Dendritic cell treated with granulocyte-macrophage colony-stimulating factor and Interleukin-4, amounts not matched to agents 40 ng/mL and 50 ng/mL, for 4 days (primary cell): ENCODE measurements at regions not wholly inside any gene's neighbourhood (a gene's known extent, or its start where the extent isn't known, plus 50 kb on each side); places are given as distances from the start of the nearest gene placed in this dataset.

Source experiments
- H3K27ac Mint-ChIP-seq: one replicate; pipeline ENCODE4 v1.8.0; 2022; ENCODE audit warnings: mild to moderate bottlenecking, mixed read lengths
- H3K27me3 Mint-ChIP-seq: one replicate; pipeline ENCODE4 v1.8.0; 2022; ENCODE audit warnings: mild to moderate bottlenecking, mixed read lengths
- H3K36me3 Mint-ChIP-seq: one replicate; pipeline ENCODE4 v1.8.0; 2022; ENCODE audit warnings: low read depth, mixed read lengths
- H3K4me1 Mint-ChIP-seq: one replicate; pipeline ENCODE4 v1.8.0; 2022; ENCODE audit warnings: low read depth, mixed read lengths
- H3K4me3 Mint-ChIP-seq: one replicate; pipeline ENCODE4 v1.8.0; 2022; ENCODE audit warnings: mild to moderate bottlenecking, moderate library complexity, mixed read lengths
- H3K9me3 Mint-ChIP-seq: one replicate; pipeline ENCODE4 v1.8.0; 2022; ENCODE audit warnings: mixed read lengths
- intact Hi-C: fragments of 100-400 bp; cut with micrococcal nuclease; formaldehyde crosslinking; loops from one replicate; pipeline ENCODE4 v1.15.0; 2022

DNA sequence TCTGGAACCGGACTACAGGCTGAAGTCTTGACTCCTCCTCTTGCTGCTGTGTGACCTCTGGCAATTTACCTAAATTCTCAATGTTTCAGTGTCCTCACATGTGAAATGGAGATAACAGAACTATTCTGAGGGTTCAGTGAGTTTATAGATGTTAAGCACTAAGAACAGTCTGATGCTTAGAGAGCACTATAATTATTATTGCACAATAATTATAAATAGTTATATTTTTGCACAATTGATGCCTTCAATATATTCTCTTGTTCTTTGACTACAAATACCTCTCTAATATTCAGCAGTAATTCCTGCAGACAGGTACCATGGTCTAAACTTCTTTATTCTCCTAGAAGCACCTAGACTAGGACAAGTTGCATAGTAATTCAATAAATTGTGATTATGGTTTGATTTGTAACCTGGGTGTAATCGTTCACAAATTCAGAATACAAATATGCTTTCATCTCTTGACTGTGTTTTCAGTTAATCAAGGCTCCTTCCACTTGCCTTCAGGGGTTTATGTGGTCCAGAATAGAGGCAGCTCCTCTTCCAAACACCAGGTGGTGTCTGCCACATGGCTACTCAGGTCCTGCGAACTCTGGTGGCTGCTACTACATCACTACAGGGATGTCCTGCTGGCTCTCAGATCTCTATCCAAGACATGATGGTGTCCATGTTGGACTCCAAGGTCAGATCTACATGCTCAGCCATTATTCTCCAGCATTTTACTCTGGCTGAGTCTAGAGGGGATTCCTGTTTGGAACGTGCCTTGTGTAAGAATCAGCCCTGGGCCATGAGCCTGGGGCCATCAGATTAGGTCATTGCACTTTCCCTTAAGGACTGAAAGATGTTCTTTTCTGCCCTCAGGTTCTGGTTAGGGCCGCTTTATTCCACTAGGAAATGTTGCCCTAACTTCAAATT, 103.4 kb downstream of the QRFPR start:
- no peaks in the 10 kb centered on the region for H3K9me3 Mint-ChIP-seq
- no peak overlapping the region for H3K27ac Mint-ChIP-seq
- no peak overlapping the region for H3K4me3 Mint-ChIP-seq
- H3K36me3 Mint-ChIP-seq = no peaks in the 10 kb centered on the region
- no peaks in the 10 kb centered on the region for H3K4me1 Mint-ChIP-seq
- H3K27me3 Mint-ChIP-seq = peaks cover 3% of the 10 kb centered on the region
- intact Hi-C loops = no loop called here

DNA sequence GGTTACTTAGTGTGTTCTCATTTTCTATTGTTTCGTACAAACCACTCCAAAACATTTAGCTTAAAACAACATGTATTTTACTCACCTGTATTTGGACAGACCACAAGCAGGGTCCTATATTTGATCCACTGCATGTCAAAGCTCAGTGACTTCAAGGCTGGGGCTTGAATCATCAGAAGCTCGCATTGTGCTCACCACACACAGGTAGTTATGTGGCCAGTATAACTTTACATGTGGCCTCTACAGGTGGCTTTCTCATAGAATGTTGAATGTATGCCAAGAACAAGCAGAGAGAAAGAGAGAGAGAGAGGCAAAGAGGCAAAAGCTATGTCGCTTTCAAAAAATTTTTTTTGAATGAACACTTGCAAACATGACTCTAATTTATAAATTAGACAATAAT, 107.6 kb downstream of the QRFPR start:
- intact Hi-C loops = no loop called here
- H3K4me3 Mint-ChIP-seq = no peak overlapping the region
- H3K4me1 Mint-ChIP-seq = no peaks in the 10 kb centered on the region
- H3K27ac Mint-ChIP-seq = no peak overlapping the region
- H3K36me3 Mint-ChIP-seq = no peaks in the 10 kb centered on the region
- H3K27me3 Mint-ChIP-seq = no peaks in the 10 kb centered on the region
- no peaks in the 10 kb centered on the region for H3K9me3 Mint-ChIP-seq

DNA sequence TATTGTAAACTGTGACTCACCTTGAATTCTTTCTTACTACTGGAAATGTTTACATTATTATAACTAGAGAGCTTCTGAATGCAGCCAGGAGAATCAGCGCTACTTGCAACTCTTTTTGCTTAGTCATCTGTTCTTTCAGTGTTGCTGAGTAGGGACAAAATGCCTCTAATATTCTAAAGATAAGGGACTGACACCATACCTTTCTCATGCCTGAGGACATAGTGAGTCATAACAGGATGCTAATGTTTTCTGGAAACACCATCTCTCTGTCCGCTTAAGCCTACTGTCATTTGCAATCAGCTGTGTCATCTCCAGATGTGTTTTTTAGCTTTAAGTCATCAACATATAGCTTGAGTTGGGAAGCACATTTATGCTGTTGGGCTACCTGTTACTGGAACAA, 108.3 kb downstream of the QRFPR start:
- Mint-ChIP-seq H3K36me3 (no peaks in the 10 kb centered on the region), H3K27ac (no peak overlapping the region), H3K9me3 (no peaks in the 10 kb centered on the region), H3K4me1 (no peaks in the 10 kb centered on the region), H3K4me3 (no peak overlapping the region), H3K27me3 (no peaks in the 10 kb centered on the region)
- intact Hi-C loops = no loop called here

DNA sequence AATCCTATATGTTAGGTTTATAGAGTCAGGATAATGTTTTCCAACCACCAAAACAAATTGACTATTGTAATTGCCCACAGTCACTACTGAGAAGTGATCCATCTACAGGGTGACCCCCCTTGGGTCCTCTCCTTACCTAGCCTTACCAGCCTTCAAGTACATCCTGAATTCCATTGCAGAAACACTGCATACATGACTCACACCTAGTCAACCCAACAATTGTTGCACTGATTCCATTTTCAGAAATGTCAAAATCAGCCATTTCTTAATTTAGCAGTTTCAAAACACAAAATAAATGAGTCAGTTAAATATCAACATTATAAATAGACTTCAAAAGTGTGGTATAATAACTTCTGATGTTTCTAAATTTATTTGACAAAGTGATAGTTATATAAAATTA, 106.3 kb upstream of the TNIP3 start:
- intact Hi-C loops = no loop called here
- H3K36me3 Mint-ChIP-seq = no peaks in the 10 kb centered on the region
- H3K27ac Mint-ChIP-seq = no peak overlapping the region
- H3K4me3 Mint-ChIP-seq = no peak overlapping the region
- peaks cover 5% of the 10 kb centered on the region for H3K4me1 Mint-ChIP-seq
- H3K27me3 Mint-ChIP-seq = no peaks in the 10 kb centered on the region
- H3K9me3 Mint-ChIP-seq = no peaks in the 10 kb centered on the region

DNA sequence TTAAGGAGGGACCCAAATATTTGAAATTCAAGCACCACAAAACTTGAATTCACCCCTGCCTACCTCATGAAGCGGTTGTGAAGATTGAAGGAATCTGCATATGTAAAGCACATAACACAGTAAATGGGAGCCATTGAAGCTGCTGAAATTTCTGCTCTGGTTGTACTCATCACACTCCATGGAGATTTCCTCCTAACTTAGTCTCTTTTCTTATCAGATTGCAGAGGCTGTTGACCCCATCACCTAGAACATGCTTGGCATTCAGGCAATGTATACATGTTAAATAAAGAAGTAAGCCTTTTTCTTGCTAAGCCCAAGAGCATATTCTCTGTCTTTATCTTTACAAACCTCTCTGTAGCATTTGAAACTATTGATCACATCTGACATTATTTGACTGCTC, 104.9 kb upstream of the TNIP3 start:
- intact Hi-C loops = no loop called here
- no peak overlapping the region for H3K4me3 Mint-ChIP-seq
- no peaks in the 10 kb centered on the region for H3K9me3 Mint-ChIP-seq
- no peaks in the 10 kb centered on the region for H3K36me3 Mint-ChIP-seq
- H3K27me3 Mint-ChIP-seq = no peaks in the 10 kb centered on the region
- peaks cover 5% of the 10 kb centered on the region for H3K4me1 Mint-ChIP-seq
- H3K27ac Mint-ChIP-seq = no peak overlapping the region

DNA sequence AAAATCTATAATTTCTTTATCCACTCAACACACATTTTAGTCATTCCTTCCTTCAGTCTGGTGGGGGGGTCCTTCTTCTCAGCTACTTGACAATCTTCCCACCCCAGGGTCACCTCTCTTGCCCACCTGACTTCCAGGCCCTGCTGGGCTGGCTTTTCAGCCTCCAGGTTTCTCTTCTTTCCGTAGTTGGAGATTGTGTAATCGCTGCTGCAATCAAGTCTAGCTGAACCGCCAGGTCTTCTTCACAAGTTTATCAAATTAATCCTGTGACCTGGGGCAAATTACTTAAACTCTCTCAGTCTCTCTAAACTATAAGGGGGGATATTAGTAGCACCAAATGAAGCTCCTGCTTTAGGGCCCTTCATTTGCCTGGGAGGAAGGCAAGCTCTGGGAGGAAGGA, 102.9 kb upstream of the TNIP3 start:
- intact Hi-C loops = no loop called here
- Mint-ChIP-seq H3K27ac (no peak overlapping the region), H3K9me3 (no peaks in the 10 kb centered on the region), H3K4me3 (no peak overlapping the region), H3K36me3 (no peaks in the 10 kb centered on the region), H3K4me1 (peaks cover 5% of the 10 kb centered on the region), H3K27me3 (no peaks in the 10 kb centered on the region)

DNA sequence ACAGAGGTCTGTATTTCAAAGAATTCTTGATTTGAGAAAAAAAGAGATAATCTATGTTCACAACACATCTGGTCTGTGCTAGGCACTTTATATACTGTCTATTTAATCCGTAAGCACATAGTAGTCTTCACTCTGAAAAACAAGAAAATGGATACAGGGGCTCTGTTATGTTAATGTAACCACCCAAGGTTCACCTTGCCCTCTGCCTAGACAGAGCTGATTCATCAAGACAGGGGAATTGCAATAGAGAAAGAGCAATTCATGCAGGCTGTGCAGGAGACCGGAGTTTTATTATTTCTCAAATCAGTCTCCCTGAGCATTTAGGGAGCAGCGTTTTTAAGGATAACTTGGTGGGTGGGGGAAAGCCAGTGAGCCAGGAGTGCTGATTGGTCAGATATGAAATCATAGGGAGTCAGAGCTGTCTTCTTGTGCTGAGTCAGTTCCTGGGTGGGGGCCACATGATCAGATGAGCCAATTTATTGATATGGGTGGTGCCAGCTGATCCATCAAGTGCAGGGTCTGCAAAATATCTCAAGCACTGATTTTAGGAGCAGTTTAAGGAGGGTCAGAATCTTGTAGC, 92.9 kb upstream of the TNIP3 start:
- H3K36me3 Mint-ChIP-seq = no peaks in the 10 kb centered on the region
- intact Hi-C loops = no loop called here
- H3K9me3 Mint-ChIP-seq = no peaks in the 10 kb centered on the region
- no peak overlapping the region for H3K4me3 Mint-ChIP-seq
- H3K27me3 Mint-ChIP-seq = no peaks in the 10 kb centered on the region
- H3K27ac Mint-ChIP-seq = no peak overlapping the region
- peaks cover 23% of the 10 kb centered on the region for H3K4me1 Mint-ChIP-seq

DNA sequence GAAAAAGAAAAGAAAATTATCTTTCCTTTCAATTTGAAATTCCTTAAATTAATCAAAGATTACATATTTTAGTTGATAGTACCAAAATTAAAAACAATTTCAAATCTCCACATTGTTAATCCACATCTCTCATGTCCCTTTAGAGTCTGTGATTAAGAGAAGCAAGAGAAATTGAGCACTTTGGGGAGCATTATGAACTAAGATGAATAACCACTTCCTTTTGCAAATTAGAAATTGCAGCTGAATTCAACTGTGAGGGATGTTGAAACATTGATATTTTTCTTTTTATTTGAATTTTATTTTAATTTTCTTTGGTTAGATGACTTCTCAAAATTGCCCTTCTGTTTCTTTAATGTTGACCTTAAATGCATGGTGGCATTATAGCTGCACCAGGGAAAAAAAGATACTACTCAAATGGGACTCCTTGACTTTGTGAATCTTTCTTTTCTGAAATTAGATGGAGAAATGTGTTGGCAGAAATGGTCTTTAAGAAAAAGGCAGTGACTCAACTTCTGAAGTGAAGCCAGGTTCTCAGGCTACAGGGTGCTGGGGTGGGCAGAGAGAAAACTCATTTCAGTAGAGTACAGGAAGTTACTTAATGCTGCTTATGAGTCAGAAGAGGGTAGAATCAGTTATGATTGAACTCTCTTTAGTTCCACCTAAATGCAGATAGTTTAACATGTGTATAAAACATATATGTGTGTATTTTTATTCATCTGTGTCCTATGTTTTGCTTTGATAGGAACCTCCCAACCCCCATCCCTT, 92.0 kb upstream of the TNIP3 start:
- intact Hi-C loops = no loop called here
- Mint-ChIP-seq H3K9me3 (no peaks in the 10 kb centered on the region), H3K36me3 (no peaks in the 10 kb centered on the region), H3K4me3 (no peak overlapping the region), H3K4me1 (peaks cover 23% of the 10 kb centered on the region), H3K27me3 (no peaks in the 10 kb centered on the region), H3K27ac (no peak overlapping the region)

DNA sequence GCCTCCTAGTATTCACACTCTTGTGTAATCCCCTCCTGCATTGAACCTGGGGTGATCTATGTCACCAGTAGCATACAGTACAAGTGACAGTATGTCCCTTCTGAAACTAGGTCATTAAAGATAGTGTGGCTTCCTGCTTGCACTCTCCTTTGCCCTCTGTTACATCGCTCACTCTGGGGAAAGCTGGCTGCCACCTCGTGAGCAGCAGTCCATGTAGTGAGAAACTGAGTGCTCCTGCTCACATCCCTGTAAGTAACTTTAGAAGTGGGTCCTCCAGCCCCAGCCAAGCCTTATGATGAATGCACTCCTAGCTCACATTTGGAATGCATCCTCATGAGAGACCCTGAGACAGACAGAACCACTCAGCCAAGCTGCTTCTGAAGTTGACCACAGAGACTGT, 89.8 kb upstream of the TNIP3 start:
- Mint-ChIP-seq H3K27me3 (peaks cover 1% of the 10 kb centered on the region), H3K9me3 (no peaks in the 10 kb centered on the region), H3K4me1 (peaks cover 23% of the 10 kb centered on the region), H3K36me3 (no peaks in the 10 kb centered on the region), H3K4me3 (no peak overlapping the region), H3K27ac (no peak overlapping the region)
- intact Hi-C loops = no loop called here

DNA sequence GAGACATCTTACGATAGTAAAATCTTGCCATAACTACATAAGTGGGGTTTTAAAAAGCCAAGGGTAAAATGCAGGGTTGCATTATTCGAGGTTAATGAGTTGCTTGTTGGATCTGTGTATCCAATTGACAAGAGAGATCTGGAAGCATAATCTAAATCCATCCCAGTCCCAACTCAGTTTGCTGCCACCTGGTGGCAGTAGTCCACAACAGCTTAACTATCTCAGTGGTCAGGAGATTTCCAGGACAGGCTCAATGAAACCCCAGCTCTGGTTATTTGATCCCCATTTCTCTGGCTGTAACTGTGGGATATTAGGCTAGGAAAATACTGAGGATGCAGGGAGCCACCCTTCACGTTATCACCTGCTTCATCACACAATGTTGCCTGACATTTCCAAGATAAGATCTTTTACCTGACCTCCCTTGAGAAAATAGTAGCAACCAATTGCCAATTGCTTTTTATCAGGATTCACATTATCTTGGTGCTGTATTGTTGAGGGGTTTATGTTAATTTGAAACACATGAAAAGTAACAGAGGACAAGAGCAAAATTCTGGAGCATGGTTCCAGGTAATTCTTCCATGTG, 88.2 kb upstream of the TNIP3 start:
- Mint-ChIP-seq H3K4me3 (no peak overlapping the region), H3K27ac (no peak overlapping the region), H3K9me3 (no peaks in the 10 kb centered on the region), H3K27me3 (peaks cover 5% of the 10 kb centered on the region), H3K36me3 (no peaks in the 10 kb centered on the region), H3K4me1 (peaks cover 14% of the 10 kb centered on the region)
- intact Hi-C loops = loop anchor here (1.0 kb wide), 1 partner anchor 60 kb away; no protein-coding TSS in a partner anchor

DNA sequence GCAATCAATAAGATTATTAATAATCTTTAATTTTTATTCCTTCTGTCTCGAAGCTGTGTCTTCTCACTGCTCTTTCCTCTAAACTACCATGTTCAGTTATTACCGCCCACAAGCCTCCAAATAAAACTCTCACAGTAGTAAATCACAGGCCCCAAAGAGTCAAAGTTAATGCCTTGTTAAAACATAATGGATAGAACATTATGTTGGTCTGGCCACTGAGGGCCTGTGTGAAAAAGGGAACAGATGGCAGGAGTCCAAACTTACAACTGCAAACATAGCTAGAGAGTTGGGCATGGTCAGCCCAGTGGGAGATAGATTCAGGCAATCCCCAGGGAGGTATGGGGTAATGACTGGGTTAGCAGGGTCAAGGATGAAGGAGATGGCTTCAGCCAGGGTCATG, 84.6 kb upstream of the TNIP3 start:
- Mint-ChIP-seq H3K9me3 (no peaks in the 10 kb centered on the region), H3K4me1 (no peaks in the 10 kb centered on the region), H3K36me3 (no peaks in the 10 kb centered on the region), H3K27ac (no peak overlapping the region), H3K27me3 (peaks cover 5% of the 10 kb centered on the region), H3K4me3 (no peak overlapping the region)
- intact Hi-C loops = no loop called here

DNA sequence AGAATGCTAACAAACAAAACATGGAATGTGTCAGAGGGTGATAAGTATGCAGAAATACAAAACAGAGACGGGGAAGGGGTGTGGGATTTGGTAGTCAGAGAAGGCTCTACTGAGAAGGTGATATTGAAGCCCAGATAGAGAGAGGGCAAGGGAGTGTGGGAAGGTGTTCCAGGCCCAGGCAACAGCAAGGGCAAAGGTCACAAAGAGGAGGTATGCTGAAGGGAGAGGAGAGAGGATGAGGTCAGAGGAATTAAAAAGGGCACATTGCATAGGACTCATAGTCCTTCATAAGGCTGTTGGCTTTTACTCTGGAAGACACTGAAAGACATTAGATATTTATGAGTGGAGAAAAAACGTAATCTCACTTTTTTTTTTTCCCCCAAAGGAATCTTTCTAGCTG, 82.6 kb upstream of the TNIP3 start:
- intact Hi-C loops = no loop called here
- H3K27ac Mint-ChIP-seq = no peak overlapping the region

DNA sequence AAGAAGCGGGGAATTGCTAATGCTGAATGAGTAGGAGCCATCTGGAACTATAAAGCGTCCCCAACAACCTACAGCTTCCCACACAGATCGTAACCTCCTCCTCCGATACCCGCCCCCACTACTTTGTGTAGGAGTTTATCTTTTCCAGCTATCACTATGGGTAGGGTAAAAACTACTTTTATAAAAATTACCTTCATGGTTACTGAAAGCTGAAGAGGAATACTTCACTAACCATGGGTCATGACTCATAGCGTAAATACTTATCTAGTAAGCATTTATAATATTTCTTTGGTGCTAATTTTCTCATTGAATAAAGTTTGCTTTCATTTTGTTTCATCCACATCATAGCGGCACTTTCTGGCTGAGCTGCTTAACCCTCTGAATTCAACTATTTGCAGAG, 79.4 kb upstream of the TNIP3 start:
- H3K4me1 Mint-ChIP-seq = no peaks in the 10 kb centered on the region
- no peak overlapping the region for H3K4me3 Mint-ChIP-seq
- H3K9me3 Mint-ChIP-seq = no peaks in the 10 kb centered on the region
- no peak overlapping the region for H3K27ac Mint-ChIP-seq
- no peaks in the 10 kb centered on the region for H3K36me3 Mint-ChIP-seq
- intact Hi-C loops = no loop called here
- no peaks in the 10 kb centered on the region for H3K27me3 Mint-ChIP-seq

More for the DNA sequence above, 82.6 kb upstream of the TNIP3 start:
- Mint-ChIP-seq H3K4me3 (no peak overlapping the region), H3K27me3 (peaks cover 5% of the 10 kb centered on the region), H3K9me3 (no peaks in the 10 kb centered on the region), H3K4me1 (no peaks in the 10 kb centered on the region), H3K36me3 (no peaks in the 10 kb centered on the region)

DNA sequence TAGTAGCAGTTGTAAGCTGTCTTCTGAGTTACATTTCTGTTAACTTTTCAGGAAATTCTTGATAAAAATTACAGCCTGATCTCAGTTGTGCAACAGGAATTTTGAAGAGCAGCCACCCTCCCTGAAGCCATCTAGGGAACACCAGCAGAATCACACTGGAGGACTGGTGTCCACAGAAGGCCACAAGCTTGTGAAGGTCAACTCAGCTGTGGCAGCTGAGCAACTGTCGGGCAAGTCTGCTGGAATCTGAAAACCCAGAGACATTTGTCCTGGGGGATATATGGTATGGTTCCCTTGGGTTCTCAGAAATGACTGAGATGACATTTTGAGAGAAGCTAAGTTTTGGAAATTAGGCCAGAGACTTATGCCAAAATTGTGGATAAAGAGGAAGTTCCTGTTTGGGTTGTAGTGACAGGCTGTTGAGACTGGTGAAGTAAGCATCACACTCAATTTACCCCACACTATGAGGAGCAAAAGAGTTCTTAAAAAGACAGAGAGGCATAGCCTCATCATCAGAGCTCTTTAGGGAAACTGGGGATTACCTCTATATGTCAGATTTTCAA, 78.1 kb upstream of the TNIP3 start:
- H3K4me3 Mint-ChIP-seq = no peak overlapping the region
- no peak overlapping the region for H3K27ac Mint-ChIP-seq
- H3K27me3 Mint-ChIP-seq = peaks cover 2% of the 10 kb centered on the region
- intact Hi-C loops = no loop called here
- H3K36me3 Mint-ChIP-seq = no peaks in the 10 kb centered on the region
- no peaks in the 10 kb centered on the region for H3K9me3 Mint-ChIP-seq
- H3K4me1 Mint-ChIP-seq = no peaks in the 10 kb centered on the region
